Esophagus (tissue), 2 donors: ENCODE measurements at regions not wholly inside any gene's neighbourhood (a gene's known extent, or its start where the extent isn't known, plus 50 kb on each side); places are given as distances from the start of the nearest gene placed in this dataset.

Experiments
- H3K27ac ChIP-seq, 2 donors: one replicate each; pipeline ENCODE4 v1.5.1; 2013; ENCODE audit warnings: low read depth in 2 of 2, mild to moderate bottlenecking in 2 of 2, inconsistent platforms in 1 of 2, low read length in 1 of 2, moderate library complexity in 1 of 2
- H3K27me3 ChIP-seq, 2 donors: one replicate each; pipeline ENCODE4 v1.6.1; 2013; ENCODE audit warnings: low read length in 2 of 2, control low read depth in 1 of 2, mild to moderate bottlenecking in 1 of 2; ENCODE audit not compliant: insufficient read depth in 2 of 2, control insufficient read depth in 1 of 2
- H3K36me3 ChIP-seq, 2 donors: one replicate each; pipeline ENCODE4 v1.6.1; 2013; ENCODE audit warnings: low read length in 1 of 2; ENCODE audit not compliant: control insufficient read depth in 2 of 2, insufficient read depth in 2 of 2
- H3K4me1 ChIP-seq, 2 donors: one replicate each; pipeline ENCODE4 v1.6.1; 2013; ENCODE audit warnings: low read length in 1 of 2; ENCODE audit not compliant: control insufficient read depth in 2 of 2, insufficient read depth in 2 of 2
- H3K4me3 ChIP-seq, 2 donors: one replicate each; pipeline ENCODE4 v1.5.1; 2013; ENCODE audit warnings: low read length in 2 of 2, mild to moderate bottlenecking in 2 of 2, low read depth in 1 of 2, moderate library complexity in 1 of 2
- H3K9me3 ChIP-seq, 2 donors: one replicate each; pipeline ENCODE4 v1.6.1; 2013; ENCODE audit warnings: mild to moderate bottlenecking in 2 of 2, low read depth in 1 of 2, low read length in 1 of 2, moderate library complexity in 1 of 2; ENCODE audit not compliant: control insufficient read depth in 2 of 2, insufficient read depth in 1 of 2
- WGBS, 2 donors: extraction: QIAGEN DNeasy Blood & Tissue Kit; methylation state at CpG; one replicate each; pipeline ENCODE4 v1.1.7; 2013; 5-methylcytosine and 5-hydroxymethylcytosine counted together
- donor health status: healthy with polysubstance abuse.
- donor health status: Bipolar disorder and iron deficiency.

- Histone ChIP-seq H3K9me3 (no peaks in the 10 kb centered on the region), H3K4me1 (no peaks in the 10 kb centered on the region), H3K27me3 (no peaks in the 10 kb centered on the region), H3K36me3 (no peaks in the 10 kb centered on the region), H3K27ac (no peak overlapping the region), H3K4me3 (no peak overlapping the region)
- WGBS, 2 donors = 53 to 66% methylated on average over 5 of the region's 5 CpGs
Observed at GRCh38 chr16:86089991-86090390, 191.0 kb downstream of the IRF8 start.

- Histone ChIP-seq H3K27me3 (no peaks in the 10 kb centered on the region), H3K4me1 (no peaks in the 10 kb centered on the region), H3K36me3 (no peaks in the 10 kb centered on the region), H3K27ac (no peak overlapping the region), H3K9me3 (no peaks in the 10 kb centered on the region), H3K4me3 (no peak overlapping the region)
- WGBS, 2 donors = 69% methylated on average over 9 of the region's 9 CpGs
Observed at GRCh38 chr16:86090461-86091170, 191.7 kb downstream of the IRF8 start.

GRCh38 chr16:86091976-86092375, 193.0 kb downstream of the IRF8 start:
- H3K27ac ChIP-seq = no peak overlapping the region
- H3K36me3 ChIP-seq = no peaks in the 10 kb centered on the region
- no peak overlapping the region for H3K4me3 ChIP-seq
- H3K4me1 ChIP-seq = no peaks in the 10 kb centered on the region
- H3K9me3 ChIP-seq = no peaks in the 10 kb centered on the region
- WGBS, 2 donors = 90% methylated on average over 7 of the region's 7 CpGs
- no peaks in the 10 kb centered on the region for H3K27me3 ChIP-seq

GRCh38 chr16:86092586-86093480, 193.9 kb downstream of the IRF8 start:
- H3K27me3 ChIP-seq = no peaks in the 10 kb centered on the region
- no peak overlapping the region for H3K27ac ChIP-seq
- no peak overlapping the region for H3K4me3 ChIP-seq
- H3K9me3 ChIP-seq = no peaks in the 10 kb centered on the region
- WGBS, 2 donors = 87 to 90% methylated on average over 27 of the region's 27 CpGs
- no peaks in the 10 kb centered on the region for H3K4me1 ChIP-seq
- H3K36me3 ChIP-seq = no peaks in the 10 kb centered on the region

GRCh38 chr16:86093801-86094750, 195.1 kb downstream of the IRF8 start:
- no peaks in the 10 kb centered on the region for H3K4me1 ChIP-seq
- H3K4me3 ChIP-seq = no peak overlapping the region
- no peaks in the 10 kb centered on the region for H3K36me3 ChIP-seq
- H3K9me3 ChIP-seq = no peaks in the 10 kb centered on the region
- 69 to 74% methylated on average over 14 of the region's 14 CpGs for WGBS, 2 donors
- no peaks in the 10 kb centered on the region for H3K27me3 ChIP-seq
- no peak overlapping the region for H3K27ac ChIP-seq

- Histone ChIP-seq H3K27me3 (no peaks in the 10 kb centered on the region), H3K4me1 (no peaks in the 10 kb centered on the region), H3K27ac (no peak overlapping the region), H3K4me3 (no peak overlapping the region), H3K36me3 (no peaks in the 10 kb centered on the region), H3K9me3 (no peaks in the 10 kb centered on the region)
- WGBS, 2 donors = 84 to 85% methylated on average over 15 of the region's 15 CpGs
Observed at GRCh38 chr16:86095131-86095752, 196.3 kb downstream of the IRF8 start.

GRCh38 chr16:86095906-86096485, 197.0 kb downstream of the IRF8 start:
- Histone ChIP-seq H3K36me3 (no peaks in the 10 kb centered on the region), H3K4me3 (no peak overlapping the region), H3K27ac (no peak overlapping the region), H3K9me3 (no peaks in the 10 kb centered on the region), H3K4me1 (no peaks in the 10 kb centered on the region), H3K27me3 (no peaks in the 10 kb centered on the region)
- WGBS, 2 donors = 85% methylated on average over 6 of the region's 6 CpGs

GRCh38 chr16:86096850-86097249, 197.9 kb downstream of the IRF8 start:
- H3K9me3 ChIP-seq = peaks cover 0 to 1% of the 10 kb centered on the region in 2 donors
- H3K36me3 ChIP-seq = no peaks in the 10 kb centered on the region
- 88 to 90% methylated on average over 7 of the region's 7 CpGs for WGBS, 2 donors

More at GRCh38 chr16:86096850-86097249, 197.9 kb downstream of the IRF8 start:
- no peak overlapping the region for H3K27ac ChIP-seq
- no peaks in the 10 kb centered on the region for H3K27me3 ChIP-seq
- H3K4me3 ChIP-seq = no peak overlapping the region
- no peaks in the 10 kb centered on the region for H3K4me1 ChIP-seq
